ENCODE measurements at regions not wholly inside any gene's neighbourhood (a gene's known extent, or its start where the extent isn't known, plus 50 kb on each side); places are given as distances from the start of the nearest gene placed in this dataset.

- no peak for TF ChIP-seq POLR2A (IDR thresholded peaks at IDR 0.05)
- no peak for TF ChIP-seq CTCF (IDR thresholded peaks at IDR 0.05 in 4 of 5, conservative IDR thresholded peaks at IDR 0.05 in 1 of 5)
Measured at GRCh38 chr4:83876047-83876446, 340.1 kb downstream of the GPAT3 start.
